ENCODE measurements at regions not wholly inside any gene's neighbourhood (a gene's known extent, or its start where the extent isn't known, plus 50 kb on each side); places are given as distances from the start of the nearest gene placed in this dataset.

- no peak for TF ChIP-seq CTCF (IDR thresholded peaks at IDR 0.05)
- no peak for TF ChIP-seq POLR2A (IDR thresholded peaks at IDR 0.05)
Measured at GRCh38 chr4:164613792-164614191, 140.1 kb upstream of the SMIM31 start.
